HG03575 (cell line): ENCODE measurements at regions not wholly inside any gene's neighbourhood (a gene's known extent, or its start where the extent isn't known, plus 50 kb on each side); places are given as distances from the start of the nearest gene placed in this dataset.
"Not testable (repeated sequence)": the region's sequence is repeated elsewhere in the genome, so short reads cannot be mapped to it uniquely, and the experiment has no call there.

Experiments used
- ATAC-seq: cut with Tn5 transposase; IDR thresholded peaks from one replicate; pipeline ENCODE4 v1.9.1; 2021; ENCODE audit not compliant: unreplicated experiment, insufficient number of reproducible peaks, low FRiP score; ENCODE audit errors: extremely low read depth

DNA sequence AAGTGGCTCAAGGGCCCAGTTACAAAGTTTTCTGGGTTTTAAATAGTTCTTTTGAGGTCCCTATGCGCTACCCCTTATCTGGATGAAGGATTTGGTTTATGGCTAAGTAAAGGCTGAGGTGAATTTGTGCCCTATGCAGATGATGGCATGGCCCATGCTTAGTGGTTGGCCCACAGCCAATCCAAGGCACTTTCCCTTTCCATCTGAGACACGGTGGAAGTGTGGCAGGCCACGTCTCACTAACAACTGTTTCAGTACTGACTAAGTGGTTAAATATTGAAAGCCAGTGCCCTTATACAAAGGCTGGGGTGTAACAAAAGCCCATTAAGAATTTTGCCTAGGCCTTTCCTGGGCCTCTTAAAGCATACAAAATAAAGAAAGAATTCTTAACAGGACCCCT, 260.3 kb downstream of the ZNF37A start:
- not testable (repeated sequence) for ATAC-seq

DNA sequence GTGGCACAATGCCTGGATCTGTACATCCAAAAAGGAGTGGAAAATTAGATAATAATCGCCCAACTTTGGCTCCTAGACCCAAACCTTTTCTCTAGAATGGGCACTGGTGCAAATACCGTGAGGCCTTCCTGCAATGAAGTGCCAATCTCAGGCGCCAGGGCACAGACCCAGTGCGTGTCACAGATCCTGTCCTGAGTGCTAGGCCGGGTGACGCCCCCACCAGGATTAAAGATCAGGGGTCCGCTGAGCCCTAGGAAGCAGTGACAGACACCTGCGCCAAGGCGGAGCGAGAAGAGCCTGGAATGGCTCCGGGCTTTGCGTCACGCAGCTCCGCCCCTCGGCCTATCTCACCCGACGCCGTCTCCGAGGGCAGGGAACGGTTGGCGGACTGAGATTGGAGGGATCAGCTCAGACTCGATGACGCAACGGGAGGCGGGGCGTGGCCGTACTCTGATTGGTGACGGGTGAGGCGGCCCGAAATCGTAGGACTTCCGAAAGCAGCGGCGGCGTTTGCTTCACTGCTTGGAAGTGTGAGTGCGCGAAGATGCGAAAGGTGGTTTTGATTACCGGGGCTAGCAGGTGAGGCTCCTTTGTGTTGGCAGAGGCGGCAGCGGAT, 261.9 kb downstream of the ZNF37A start:
- ATAC-seq = peak; percentile 92

DNA sequence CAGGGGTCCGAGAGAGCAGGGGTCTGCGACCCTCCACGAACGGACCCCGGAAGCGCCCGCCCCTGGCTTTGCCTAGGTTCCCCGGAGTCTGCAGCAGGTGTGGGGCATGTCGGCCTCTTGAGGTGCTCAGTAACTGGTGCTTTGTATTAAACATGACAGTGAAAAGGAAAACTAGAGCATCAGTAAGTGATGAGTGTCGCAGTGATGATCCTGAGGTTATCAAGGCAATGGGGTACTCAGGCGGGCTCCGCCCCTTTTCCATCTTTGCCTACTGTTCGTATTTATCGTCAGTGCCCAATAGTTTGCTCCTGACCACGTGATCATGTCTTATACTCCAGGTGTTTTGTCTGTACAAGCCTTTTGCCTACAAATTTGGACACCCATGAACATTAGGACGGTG, 262.4 kb downstream of the ZNF37A start:
- ATAC-seq = peak; percentile 15

DNA sequence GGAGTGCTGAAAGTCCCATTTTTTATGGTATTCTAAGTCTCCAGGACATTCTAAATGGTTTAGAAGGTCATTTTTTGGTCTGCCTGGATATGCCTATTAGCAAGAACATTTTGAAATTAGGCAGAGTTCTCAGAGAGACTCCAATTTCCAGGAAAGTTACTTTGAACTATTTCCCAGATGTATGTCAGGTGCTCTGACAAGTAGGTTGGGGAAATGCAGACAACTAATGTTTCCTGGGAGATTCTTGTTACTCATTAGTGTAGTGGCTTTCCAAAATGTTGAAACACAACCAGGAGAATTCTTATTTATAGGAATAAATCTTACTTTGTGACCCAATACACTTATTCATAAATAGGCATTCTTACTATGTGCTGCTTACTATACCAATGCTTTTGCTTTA, 268.4 kb downstream of the ZNF37A start:
- not testable (repeated sequence) for ATAC-seq

DNA sequence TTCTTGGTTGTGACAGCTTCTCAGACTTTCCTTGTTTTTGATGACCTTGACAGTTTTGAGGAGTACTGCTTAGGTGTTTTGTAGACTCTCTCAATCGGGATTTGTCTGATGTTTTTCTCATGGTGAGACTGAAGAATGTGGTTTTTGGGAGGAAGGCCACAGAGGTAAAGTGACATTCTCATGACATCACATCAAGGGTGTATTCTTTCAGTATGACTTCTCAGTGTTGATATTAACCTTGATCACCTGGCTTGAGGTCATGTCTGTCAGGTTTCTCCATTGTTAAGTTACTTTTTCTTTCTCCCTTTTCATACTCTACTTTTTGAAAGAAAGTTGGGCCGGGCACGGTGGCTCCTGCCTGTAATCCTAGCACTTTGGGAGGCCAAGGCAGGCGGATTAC, 269.9 kb downstream of the ZNF37A start:
- not testable (repeated sequence) for ATAC-seq

DNA sequence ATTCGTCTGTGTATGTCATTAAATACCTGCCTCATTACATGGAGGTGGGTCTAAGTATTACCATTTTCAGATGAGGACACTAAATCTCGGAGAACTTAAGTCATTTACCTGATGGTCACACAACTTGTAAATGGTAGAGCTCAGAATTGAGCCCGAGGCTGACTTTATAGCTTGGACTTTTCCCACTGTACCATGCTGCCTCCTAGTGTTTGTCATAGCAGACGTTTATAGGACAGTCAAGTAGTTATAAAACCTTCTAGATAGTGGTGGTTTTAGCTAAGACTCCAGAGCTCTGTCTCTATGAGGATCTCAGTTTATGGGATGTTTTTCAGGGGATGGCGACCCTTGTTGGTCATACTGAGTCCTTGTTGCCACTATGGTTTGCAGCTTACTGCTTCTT, 271.8 kb downstream of the ZNF37A start:
- ATAC-seq = not testable (repeated sequence)

DNA sequence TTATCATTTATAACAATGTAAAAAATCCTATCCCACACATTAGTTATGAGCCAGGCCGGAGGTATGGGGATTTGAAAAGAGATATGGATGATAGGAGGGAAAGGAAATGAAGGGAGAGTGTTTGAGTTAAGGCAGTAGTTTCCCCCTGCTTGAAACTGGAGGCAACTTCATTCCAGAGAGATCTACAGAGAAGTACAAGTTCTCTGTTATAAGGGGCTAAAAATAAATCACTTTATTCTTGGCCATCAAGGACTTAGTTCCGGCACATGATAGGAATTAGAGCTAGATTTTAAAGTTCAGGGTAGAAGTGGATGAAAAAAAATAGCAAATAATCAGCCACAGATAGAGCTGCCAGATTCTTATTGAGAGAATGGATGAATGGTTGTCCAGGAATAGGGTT, 289.7 kb downstream of the ZNF37A start:
- not testable (repeated sequence) for ATAC-seq

DNA sequence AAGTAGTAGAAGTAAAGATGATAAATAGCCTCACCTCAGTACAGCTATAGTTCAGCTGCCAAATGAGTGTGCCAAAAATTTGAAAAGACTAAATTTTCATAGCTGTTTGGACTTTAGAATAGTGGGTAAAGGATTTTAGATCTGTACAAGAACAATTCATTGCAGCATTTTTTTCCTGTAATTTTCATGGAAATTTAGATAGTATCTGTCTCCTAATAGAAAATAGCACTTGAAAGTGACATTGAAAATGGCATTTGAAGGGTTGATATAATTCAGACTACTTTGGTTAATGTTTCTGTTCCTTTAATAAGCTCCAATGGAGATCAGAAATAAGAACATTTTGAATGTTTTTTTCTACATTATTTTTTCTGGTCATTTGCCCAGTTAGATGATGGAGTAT, 292.7 kb downstream of the ZNF37A start:
- not testable (repeated sequence) for ATAC-seq

DNA sequence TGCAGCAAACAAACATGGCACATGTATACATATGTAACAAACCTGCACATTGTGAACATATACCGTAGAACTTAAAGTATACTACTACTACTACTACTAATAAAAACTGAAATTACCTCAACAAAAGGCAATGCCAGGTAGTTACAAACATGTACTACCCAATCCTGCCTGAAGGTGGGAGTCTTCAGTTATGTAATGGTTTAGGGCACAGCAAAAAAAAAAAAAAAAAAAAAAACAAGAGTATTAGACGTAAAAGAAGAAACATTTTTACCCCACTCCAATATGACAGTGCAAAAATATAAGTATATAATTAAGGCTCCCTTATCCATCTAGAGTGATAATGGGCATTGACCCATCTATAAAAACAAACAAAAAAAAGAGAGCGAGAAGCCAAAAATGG, 296.6 kb downstream of the ZNF37A start:
- peak; percentile 71 for ATAC-seq

DNA sequence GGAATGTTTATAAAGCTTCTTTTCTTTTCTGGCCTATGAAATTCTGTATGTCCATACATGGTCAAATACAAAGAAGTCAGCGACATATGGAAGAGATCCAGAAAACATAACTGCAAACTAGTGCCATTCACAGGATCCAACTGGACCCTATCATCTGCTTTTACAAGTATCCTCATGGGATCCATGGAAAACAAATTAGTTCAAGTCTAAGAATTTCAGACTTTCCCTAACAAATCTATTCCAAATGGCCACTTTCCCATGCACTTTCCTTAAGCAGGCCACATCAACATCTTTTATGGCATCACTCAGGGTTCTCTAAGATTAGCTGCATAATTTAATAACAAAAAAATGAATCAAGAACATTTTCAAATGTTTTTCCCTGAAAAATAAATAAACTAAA, 301.3 kb downstream of the ZNF37A start:
- not testable (repeated sequence) for ATAC-seq

DNA sequence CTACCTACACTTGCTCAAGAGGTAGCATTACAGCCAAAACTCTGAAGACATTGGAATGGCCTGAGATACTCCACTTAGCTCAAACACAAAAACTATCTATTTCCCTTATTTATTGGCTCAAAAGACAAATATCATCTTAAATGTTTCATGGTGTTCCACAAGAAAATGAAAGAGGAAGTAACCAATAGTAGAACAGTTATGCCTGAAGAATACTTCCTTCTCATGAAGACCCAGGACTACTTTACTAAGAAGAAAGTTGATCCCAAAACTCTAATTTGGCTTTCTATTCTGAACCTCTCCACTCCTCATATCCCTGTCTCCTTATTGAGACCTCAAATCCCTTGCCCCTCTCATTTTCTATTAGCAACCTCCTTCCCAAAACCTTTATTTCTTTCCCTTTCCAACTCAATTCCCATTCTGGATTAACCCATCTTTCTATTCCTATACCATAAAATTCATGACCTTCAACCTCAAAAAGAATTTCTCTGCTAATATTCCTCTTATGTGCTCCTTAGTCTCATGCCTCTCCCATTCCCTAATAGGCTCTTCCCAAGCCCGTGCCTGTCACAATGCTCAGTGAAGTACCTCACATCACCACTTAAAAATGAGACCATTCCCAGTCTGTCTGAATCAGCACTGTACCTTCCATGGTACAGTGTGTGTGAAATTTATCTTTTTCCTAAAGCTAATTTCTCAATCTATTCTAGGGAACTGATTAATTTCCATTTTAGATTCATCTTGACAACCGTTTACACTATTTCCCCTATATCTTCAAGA, 302.2 kb downstream of the ZNF37A start:
- ATAC-seq = not testable (repeated sequence)

DNA sequence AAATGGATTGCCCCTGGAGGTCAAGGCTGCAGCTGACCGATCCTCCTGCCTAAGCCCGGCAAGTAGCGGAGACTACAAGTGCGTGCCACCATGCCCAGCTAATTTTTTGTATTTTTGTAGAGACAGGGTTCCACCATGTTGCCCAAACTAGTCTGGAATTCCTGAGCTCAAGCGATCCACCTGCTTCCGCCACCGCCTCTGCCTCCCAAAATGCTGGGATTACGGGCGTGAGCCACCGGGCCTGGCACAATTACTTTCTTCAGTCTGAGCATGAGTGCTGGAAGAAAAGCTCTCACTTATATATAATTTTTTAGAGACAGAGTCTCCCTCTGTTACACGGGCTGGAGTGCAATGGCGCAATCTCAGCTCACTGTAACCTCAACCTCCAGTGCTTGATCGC, 307.4 kb downstream of the ZNF37A start:
- ATAC-seq = not testable (repeated sequence)

DNA sequence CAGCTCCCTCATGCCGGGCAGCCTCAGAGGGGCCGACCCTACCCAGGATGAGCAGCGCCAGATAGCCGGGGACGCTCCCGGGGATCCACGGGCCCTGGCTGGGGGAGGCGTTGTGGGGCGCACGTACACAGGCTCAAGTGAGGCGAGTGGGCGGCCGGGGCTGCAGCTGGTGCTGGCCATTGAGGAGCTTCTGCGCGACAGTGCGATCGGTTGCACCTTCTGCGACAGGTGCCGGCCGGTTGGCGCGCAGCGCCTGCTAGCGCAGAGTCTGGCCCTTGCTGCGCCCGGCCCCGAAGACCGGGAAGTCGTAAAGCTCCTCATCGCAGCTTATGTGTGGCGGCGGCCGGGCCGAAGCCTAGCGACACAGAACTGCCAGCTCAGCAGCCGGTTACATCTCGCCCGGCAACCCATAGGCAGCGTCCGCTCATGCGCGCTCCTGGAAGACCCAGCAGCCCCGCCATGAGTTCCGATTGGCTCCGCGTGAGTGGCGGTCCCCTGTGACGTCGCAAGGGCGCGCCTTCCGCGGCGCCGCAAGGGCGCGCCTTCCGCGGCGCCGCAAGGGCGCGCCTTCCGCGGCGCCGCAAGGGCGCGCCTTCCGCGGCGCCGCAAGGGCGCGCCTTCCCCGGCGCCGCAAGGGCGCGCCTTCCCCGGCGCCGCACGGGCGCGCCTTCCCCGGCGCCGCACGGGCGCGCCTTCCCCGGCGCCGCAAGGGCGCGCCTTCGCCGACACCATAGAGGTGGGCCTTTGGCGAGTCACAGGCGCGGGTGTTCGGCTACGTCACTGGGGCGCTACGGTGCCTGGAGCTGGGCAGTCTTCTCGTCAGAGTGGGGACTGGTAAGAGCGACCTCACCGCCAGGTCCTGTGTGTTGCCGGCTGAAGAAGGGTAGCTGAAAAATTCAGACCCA, 308.6 kb downstream of the ZNF37A start:
- peak; percentile 84 for ATAC-seq

DNA sequence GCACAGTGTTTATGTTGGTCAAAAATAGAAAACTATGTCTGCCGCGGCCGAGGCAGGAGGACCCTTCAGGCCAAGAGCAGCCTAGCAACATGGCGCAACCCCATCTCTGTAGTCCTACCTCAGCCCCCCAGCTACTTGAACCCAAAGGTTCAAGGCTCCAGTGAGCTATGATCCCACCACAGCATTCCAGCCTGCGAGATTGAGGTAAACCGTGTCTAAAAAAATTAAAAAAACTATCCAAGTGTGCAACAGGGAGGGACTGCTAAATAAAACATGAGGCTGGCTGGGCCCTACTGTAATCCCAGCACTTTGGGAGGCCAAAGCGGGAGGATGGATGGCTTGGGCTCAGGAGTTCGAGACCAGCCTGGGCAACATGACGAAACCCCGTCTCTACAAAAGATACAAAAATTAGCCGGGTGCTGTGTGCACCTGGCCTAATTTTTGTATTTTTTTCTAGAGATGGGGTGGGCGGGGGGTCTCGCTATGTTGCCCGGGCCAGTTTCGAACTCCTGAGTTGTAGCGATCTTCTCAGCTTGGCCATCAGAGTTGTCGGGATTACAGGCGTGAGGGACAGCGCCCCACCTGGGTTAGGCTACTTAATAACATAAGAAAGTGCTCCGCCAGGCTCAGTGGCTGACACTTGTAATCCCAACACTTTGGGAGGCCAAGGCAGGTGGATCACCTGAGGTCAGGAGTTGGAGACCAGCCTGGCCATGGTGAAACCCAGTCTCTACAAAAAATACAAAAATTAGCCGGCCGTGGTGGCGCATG, 309.4 kb downstream of the ZNF37A start:
- ATAC-seq = not testable (repeated sequence)

DNA sequence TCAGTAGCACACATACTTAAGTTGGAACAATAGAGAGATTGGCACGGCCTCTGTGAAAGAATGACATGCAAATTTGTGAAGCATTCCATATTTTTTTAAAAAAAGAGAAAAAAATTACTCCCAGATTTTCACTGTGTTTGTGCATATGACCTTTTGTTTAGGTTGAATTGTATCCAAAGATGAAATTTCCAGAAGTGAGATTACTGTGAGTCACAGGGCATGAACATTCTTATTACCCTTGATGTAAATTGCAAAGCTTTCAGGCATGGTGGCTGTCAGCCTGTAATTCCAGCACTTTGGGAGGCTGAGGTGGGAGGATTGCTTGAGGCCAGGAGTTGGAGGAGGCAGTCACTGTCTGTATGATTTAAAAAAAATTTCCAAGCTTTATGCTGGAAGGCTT, 329.5 kb downstream of the ZNF37A start:
- not testable (repeated sequence) for ATAC-seq

DNA sequence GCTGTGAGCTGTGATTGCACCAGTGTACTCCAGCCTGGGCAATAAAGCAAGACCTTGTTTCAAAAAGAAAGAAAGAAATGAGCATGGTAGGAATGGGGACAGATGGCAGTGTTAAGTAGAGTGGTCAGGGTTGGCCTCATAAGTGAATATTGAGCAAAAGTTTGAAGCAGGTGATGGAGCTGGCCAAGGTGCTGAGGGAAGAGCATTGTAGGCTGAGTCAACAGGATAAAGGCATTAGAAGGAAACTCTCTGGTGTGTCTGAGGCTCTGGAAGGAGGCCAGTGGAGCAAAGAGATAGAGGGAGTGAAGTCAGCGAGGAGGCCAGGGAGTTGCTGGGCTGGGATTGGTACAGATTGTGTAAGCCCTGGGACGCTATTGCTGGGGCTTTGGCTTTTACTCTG, 336.1 kb downstream of the ZNF37A start:
- ATAC-seq = not testable (repeated sequence)

DNA sequence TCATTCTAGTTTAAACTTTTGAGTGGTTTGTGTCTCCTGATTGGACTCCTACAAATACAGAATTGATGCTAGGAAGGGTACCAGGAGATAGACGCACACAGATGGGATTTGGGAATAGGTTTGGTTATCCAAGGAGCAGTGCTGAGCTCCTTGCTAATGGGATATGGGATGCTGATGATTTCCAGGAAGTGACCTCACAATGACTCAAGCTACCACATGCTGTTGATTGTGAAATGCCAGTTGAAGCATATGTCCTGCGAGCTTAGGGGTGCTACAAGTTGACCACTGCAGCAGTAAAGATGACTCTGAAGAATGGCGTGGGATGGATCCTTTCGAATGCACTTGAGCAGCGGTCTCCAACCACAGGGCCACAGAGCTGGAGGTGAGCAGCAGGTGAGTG, 343.2 kb downstream of the ZNF37A start:
- not testable (repeated sequence) for ATAC-seq

DNA sequence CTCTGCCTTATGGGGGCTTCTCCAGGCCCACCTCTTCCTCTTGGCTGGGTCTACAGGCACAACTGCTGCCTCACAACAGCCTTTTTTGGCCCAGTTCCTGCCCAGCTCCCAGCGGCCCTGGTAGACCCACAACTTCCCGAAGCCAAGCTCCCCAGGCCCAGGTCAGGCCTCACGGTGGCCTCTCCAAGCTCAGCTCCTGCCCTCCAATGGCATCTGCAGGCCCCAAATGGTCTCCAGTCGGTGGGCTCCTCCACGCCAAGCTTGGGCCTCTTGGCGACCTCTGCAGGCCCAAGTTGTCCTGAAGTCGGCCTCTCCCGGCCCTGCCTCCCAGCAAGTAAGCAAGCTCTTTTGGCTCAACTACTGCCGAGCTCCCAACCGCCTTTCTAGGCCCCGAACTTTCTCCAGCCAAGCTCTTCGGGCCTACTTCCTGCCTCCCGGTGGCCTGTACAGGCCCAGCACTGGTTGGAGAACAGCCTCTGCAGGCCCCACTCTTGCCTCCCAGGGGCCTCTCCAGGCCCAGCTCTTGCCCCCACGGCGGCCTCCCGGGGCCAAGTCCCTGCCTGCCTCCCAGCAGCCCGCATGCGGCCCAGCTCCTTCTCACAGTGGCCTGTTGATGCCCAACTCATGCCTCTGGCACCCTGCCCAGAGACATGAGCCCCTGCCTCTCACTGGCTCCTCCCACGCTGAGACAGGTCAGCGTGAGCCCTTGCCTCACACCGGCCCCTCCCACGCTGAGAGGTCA, 354.6 kb downstream of the ZNF37A start:
- not testable (repeated sequence) for ATAC-seq
